ENCODE measurements at regions not wholly inside any gene's neighbourhood (a gene's known extent, or its start where the extent isn't known, plus 50 kb on each side); places are given as distances from the start of the nearest gene placed in this dataset.

DNA sequence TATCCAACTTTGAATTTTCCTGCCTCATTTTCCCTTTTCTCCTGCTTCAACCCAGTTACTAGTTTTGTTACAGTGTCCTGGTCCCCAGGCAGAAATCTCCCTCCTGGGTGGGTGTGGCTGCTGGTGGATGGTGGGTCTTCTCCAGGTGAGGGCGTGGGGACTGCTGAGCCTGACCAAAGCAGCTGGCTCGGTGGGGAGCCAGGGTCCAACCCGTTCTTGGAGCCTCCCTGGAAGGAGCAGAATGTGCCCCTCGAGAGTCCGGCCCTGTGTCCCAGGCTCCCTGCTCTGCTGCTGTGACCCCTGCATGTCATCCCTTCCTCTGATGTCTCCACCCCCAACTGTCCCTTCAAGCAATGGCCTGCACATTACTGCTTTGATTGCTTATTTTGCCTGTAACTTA is 86.6 kb upstream of the TCERG1L start:
- TF ChIP-seq, protein P1, sequence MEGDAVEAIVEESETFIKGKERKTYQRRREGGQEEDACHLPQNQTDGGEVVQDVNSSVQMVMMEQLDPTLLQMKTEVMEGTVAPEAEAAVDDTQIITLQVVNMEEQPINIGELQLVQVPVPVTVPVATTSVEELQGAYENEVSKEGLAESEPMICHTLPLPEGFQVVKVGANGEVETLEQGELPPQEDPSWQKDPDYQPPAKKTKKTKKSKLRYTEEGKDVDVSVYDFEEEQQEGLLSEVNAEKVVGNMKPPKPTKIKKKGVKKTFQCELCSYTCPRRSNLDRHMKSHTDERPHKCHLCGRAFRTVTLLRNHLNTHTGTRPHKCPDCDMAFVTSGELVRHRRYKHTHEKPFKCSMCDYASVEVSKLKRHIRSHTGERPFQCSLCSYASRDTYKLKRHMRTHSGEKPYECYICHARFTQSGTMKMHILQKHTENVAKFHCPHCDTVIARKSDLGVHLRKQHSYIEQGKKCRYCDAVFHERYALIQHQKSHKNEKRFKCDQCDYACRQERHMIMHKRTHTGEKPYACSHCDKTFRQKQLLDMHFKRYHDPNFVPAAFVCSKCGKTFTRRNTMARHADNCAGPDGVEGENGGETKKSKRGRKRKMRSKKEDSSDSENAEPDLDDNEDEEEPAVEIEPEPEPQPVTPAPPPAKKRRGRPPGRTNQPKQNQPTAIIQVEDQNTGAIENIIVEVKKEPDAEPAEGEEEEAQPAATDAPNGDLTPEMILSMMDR (conservative IDR thresholded peaks at IDR 0.05; ENCODE audit: low read depth, low read length) = no peak
- no peak overlapping the region for H3K4me3 ChIP-seq (ENCODE audit: low read depth, low read length)
- no peak for DNase-seq (ENCODE audit: low read depth)

- TF ChIP-seq, protein P1 (conservative IDR thresholded peaks at IDR 0.05; ENCODE audit: low read depth, low read length) = no peak
- H3K4me3 ChIP-seq (ENCODE audit: low read depth, low read length) = no peak overlapping the region
- DNase-seq (ENCODE audit: low read depth) = no peak
These were observed 88.5 kb upstream of the TCERG1L start for GRCh38 chr10:131399981-131400380.

- DNase-seq (ENCODE audit: low read depth) = no peak
- TF ChIP-seq, protein P1 (conservative IDR thresholded peaks at IDR 0.05; ENCODE audit: low read depth, low read length) = no peak
- no peak overlapping the region for H3K4me3 ChIP-seq (ENCODE audit: low read depth, low read length)
These were observed 89.0 kb upstream of the TCERG1L start for GRCh38 chr10:131400513-131400912.

DNA sequence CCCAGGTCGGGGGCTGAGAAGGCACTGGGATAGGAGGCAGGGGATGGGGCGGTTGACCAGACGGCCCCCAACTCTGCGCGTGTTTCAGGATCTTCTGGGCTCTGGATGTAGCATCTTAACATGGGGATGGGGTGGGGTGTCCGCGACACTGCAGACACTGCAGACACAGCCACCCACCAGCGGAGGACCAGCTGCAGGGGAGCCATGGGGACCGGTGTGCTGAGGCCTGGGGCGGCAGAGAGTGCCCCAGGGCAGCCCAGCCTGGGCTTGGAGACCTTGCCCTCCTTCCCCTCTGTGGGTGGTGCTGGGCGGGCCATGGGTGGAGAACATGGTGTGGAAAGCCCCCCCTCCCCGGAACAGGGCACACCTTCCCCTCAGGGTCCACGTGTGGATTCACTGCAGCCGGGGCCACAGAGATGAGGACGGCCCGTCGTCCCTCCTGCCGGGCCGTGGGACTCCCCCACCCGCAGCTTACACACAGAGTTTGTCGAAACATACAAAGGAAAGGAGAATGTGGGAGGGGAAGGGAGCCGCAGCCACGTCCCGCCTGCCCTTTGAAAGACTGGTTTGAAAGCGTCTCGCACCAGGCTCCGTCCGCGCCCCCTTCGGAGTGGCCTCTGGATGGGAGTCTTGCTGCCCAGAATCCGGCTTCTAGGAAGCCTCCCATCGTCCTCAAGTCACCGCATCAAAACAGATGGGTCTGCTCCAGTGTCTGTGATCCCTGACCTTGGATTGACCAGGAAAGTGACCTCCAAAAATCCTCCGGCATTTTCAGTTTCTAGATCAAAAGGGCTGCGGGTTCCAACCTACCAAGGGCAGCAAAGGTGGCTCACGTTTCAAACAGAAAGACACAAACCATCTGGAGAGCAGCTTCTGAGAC is 91.5 kb upstream of the TCERG1L start:
- no peak overlapping the region for H3K4me3 ChIP-seq (ENCODE audit: low read depth, low read length)
- TF ChIP-seq, protein P1 (conservative IDR thresholded peaks at IDR 0.05; ENCODE audit: low read depth, low read length) = no peak
- no peak for DNase-seq (ENCODE audit: low read depth)

DNA sequence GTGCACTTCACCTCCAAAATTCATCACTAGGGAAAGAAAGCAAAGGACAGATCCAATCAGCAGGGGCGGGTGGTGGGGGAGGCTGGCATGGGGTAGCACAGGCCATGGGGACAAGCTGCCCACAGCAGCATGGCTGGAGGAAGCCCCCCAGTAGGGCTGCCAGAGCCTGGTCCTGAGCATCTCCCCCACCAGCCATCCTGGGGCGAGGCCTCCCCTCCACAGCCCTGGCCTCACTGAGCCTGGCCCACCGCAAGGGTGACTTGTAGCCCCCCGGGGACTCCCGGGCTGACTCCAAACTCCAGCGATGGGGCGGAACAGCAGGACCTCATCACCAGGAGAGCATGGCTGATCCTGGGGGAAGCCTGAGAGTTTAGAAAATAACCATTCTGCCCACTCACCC is 92.4 kb upstream of the TCERG1L start:
- TF ChIP-seq, protein P1 (conservative IDR thresholded peaks at IDR 0.05; ENCODE audit: low read depth, low read length) = no peak
- H3K4me3 ChIP-seq (ENCODE audit: low read depth, low read length) = no peak overlapping the region
- no peak for DNase-seq (ENCODE audit: low read depth)

- no peak for DNase-seq (ENCODE audit: low read depth)
- H3K4me3 ChIP-seq (ENCODE audit: low read depth, low read length) = no peak overlapping the region
- TF ChIP-seq, protein P1 (conservative IDR thresholded peaks at IDR 0.05; ENCODE audit: low read depth, low read length) = no peak
These were observed 93.4 kb upstream of the TCERG1L start for GRCh38 chr10:131404886-131405285.

Data from epithelial cell of proximal tubule (primary cell).